ENCODE measurements at regions not wholly inside any gene's neighbourhood (a gene's known extent, or its start where the extent isn't known, plus 50 kb on each side); places are given as distances from the start of the nearest gene placed in this dataset.

DNA sequence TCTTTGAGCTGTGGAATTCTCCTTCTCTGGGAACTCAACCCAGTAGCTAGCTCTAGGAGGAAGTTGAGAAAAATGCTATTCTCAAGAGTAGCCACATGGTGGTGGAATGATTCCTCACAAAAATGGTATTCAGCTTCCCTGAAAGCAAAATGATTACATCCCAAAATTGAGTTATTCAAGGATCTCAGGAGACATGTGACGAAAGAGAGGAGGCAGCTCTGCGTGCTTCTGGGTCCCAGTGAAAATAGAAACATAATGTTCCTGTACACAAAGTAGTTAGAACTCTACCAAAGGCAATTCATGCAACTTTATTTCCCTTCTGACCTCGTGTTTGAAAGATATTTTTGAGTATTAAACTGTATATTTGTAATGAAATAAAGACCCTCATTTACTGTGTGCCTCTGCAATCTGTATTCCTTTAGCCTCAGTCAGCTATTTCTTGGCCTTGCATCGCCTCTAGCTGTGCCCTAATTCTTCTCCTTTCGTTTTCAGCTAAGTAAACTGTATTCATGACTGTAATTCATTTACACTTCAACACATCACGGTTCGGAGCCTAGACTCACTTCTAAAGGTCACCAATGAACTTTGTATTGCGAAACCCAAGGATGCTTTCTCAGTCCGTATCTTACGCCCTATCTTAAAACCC is 167.3 kb downstream of the FASLG start:
- Histone ChIP-seq H3K27ac (no peak overlapping the region), H3K4me2 (no peak overlapping the region), H3K27me3 (ENCODE audit: insufficient read depth, low read depth) (no peaks in the 10 kb centered on the region), H3K9me3 (ENCODE audit: insufficient read depth, low read depth) (no peaks in the 10 kb centered on the region), H3K79me2 (ENCODE audit: low read depth) (no peaks in the 10 kb centered on the region), H3K9me2 (ENCODE audit: insufficient read depth) (no peaks in the 10 kb centered on the region), H3K4me1 (replicated peaks; ENCODE audit: insufficient read depth) (no peaks in the 10 kb centered on the region), H2AFZ (no peak overlapping the region), H3F3A (ENCODE audit: insufficient read depth, low read depth) (no peaks in the 10 kb centered on the region), H4K20me1 (ENCODE audit: insufficient read depth) (no peaks in the 10 kb centered on the region), H3K36me3 (ENCODE audit: low read depth) (no peaks in the 10 kb centered on the region), H3K4me3 (no peak overlapping the region)
- ChIA-PET POLR2A (ENCODE audit: unreplicated experiment) (interaction anchor here (0.5 kb wide), 2 partner anchors 72 to 256 kb away, joined by 3 to 13 read pairs; no protein-coding TSS in a partner anchor), CTCF (interaction anchor here (0.6 to 2.8 kb wide), 6 partner anchors 67 to 1392 kb away, joined by 3 to 23 read pairs (median 4); no protein-coding TSS in a partner anchor)
- peak; percentile 10 to 51 for DNase-seq
- TF ChIP-seq EZH2 (IDR thresholded peaks at IDR 0.05; ENCODE audit: low read depth) = no peak
- TF ChIP-seq CTCF (conservative IDR thresholded peaks at IDR 0.05) = peak; percentile 76
- intact Hi-C loops (cut with micrococcal nuclease; ENCODE audit: unreplicated experiment) = loop anchor here (1.0 to 5.0 kb wide), 10 partner anchors 71 to 999 kb away; partner anchors contain the start of genes CENPL and DARS2
- BruUV-seq (replicated peaks) = no TSS peak

GRCh38 chr1:172827301-172827700 is 168.4 kb downstream of the FASLG start:
- POLR2A ChIA-PET (ENCODE audit: unreplicated experiment) = no interaction called here
- H3K9me2 ChIP-seq (ENCODE audit: insufficient read depth) = no peaks in the 10 kb centered on the region
- no TSS peak for BruUV-seq (replicated peaks)
- no peaks in the 10 kb centered on the region for H3K27me3 ChIP-seq (ENCODE audit: insufficient read depth, low read depth)
- H3K27ac ChIP-seq = no peak overlapping the region
- TF ChIP-seq EZH2 (IDR thresholded peaks at IDR 0.05; ENCODE audit: low read depth) (no peak), CTCF (conservative IDR thresholded peaks at IDR 0.05) (no peak)
- H3F3A ChIP-seq (ENCODE audit: insufficient read depth, low read depth) = no peaks in the 10 kb centered on the region
- H3K4me2 ChIP-seq = no peak overlapping the region
- no peaks in the 10 kb centered on the region for H3K4me1 ChIP-seq (replicated peaks; ENCODE audit: insufficient read depth)
- H3K79me2 ChIP-seq (ENCODE audit: low read depth) = no peaks in the 10 kb centered on the region
- H4K20me1 ChIP-seq (ENCODE audit: insufficient read depth) = no peaks in the 10 kb centered on the region
- intact Hi-C loops (cut with micrococcal nuclease; ENCODE audit: unreplicated experiment) = loop anchor here (2.0 to 5.0 kb wide), 9 partner anchors 70 to 998 kb away; partner anchors contain the start of genes CENPL and DARS2
- H3K36me3 ChIP-seq (ENCODE audit: low read depth) = no peaks in the 10 kb centered on the region
- H3K9me3 ChIP-seq (ENCODE audit: insufficient read depth, low read depth) = no peaks in the 10 kb centered on the region
- CTCF ChIA-PET = interaction anchor here (0.6 to 2.8 kb wide), 2 partner anchors 375 to 727 kb away, joined by 4 to 23 read pairs; no protein-coding TSS in a partner anchor
- DNase-seq = no peak
- H3K4me3 ChIP-seq = no peak overlapping the region
- H2AFZ ChIP-seq = no peak overlapping the region

DNA sequence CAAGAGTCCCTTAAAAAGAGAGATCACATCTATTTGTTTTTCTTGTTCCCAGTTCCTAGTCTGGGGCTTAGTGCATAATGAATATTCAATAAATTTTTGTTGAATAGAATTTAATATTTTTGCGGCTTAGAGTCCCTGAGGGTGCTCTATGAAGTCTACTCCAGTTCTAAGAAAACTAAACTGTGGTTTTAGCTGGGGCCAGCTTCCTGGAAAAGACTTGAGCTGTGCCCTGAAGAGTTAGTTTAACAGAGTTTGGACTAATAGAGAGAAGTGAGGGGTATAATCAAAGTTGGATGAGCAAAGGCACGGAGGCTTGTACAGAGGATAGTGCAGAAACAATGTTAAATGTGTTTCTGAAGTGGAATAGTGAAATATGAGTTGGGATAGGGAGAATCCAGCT is 168.9 kb downstream of the FASLG start:
- H3K4me2 ChIP-seq = no peak overlapping the region
- no peaks in the 10 kb centered on the region for H3K9me2 ChIP-seq (ENCODE audit: insufficient read depth)
- no peaks in the 10 kb centered on the region for H3K79me2 ChIP-seq (ENCODE audit: low read depth)
- H3K27me3 ChIP-seq (ENCODE audit: insufficient read depth, low read depth) = no peaks in the 10 kb centered on the region
- H3K4me1 ChIP-seq (replicated peaks; ENCODE audit: insufficient read depth) = no peaks in the 10 kb centered on the region
- no peak overlapping the region for H3K4me3 ChIP-seq
- H2AFZ ChIP-seq = no peak overlapping the region
- no peak for DNase-seq
- no peaks in the 10 kb centered on the region for H3F3A ChIP-seq (ENCODE audit: insufficient read depth, low read depth)
- intact Hi-C loops (cut with micrococcal nuclease; ENCODE audit: unreplicated experiment) = loop anchor here (2.0 to 5.0 kb wide), 9 partner anchors 69 to 997 kb away; partner anchors contain the start of genes CENPL and DARS2
- BruUV-seq (replicated peaks) = no TSS peak
- TF ChIP-seq CTCF (conservative IDR thresholded peaks at IDR 0.05) (no peak), EZH2 (IDR thresholded peaks at IDR 0.05; ENCODE audit: low read depth) (no peak)
- ChIA-PET POLR2A (ENCODE audit: unreplicated experiment) (no interaction called here), CTCF (no interaction called here)
- H3K36me3 ChIP-seq (ENCODE audit: low read depth) = no peaks in the 10 kb centered on the region
- H3K9me3 ChIP-seq (ENCODE audit: insufficient read depth, low read depth) = no peaks in the 10 kb centered on the region
- no peak overlapping the region for H3K27ac ChIP-seq
- no peaks in the 10 kb centered on the region for H4K20me1 ChIP-seq (ENCODE audit: insufficient read depth)
